GM12874 (cell line): ENCODE measurements at regions not wholly inside any gene's neighbourhood (a gene's known extent, or its start where the extent isn't known, plus 50 kb on each side); places are given as distances from the start of the nearest gene placed in this dataset.

Source experiments
- CTCF ChIP-seq: IDR thresholded peaks from 2 replicates; pipeline ENCODE4 v1.5.1; 2011; ENCODE audit warnings: low read depth, mild to moderate bottlenecking, control low read depth, low read length, moderate library complexity; ENCODE audit not compliant: insufficient read depth

GRCh38 chr2:145626301-145626700 is 1106.4 kb upstream of the ZEB2 start:
- no peak for TF ChIP-seq CTCF

- no peak for TF ChIP-seq CTCF
Measured at GRCh38 chr2:145625111-145625510, 1105.2 kb upstream of the ZEB2 start.

GRCh38 chr2:145623136-145623535 is 1103.2 kb upstream of the ZEB2 start:
- TF ChIP-seq CTCF, result no peak

- no peak for TF ChIP-seq CTCF
Measured at GRCh38 chr2:145622285-145622684, 1102.4 kb upstream of the ZEB2 start.

- no peak for TF ChIP-seq CTCF
Measured at GRCh38 chr2:145617906-145618305, 1098.0 kb upstream of the ZEB2 start.

GRCh38 chr2:145617420-145617819 is 1097.5 kb upstream of the ZEB2 start:
- TF ChIP-seq CTCF, result no peak

GRCh38 chr2:145615626-145616025 is 1095.7 kb upstream of the ZEB2 start:
- no peak for TF ChIP-seq CTCF

GRCh38 chr2:145609951-145610350 is 1090.0 kb upstream of the ZEB2 start:
- TF ChIP-seq CTCF, result no peak
